Natural killer cell (primary cell): ENCODE measurements at regions not wholly inside any gene's neighbourhood (a gene's known extent, or its start where the extent isn't known, plus 50 kb on each side); places are given as distances from the start of the nearest gene placed in this dataset.

Experiments used
- ATAC-seq, 3 donors: fragments of 150-1000 bp in 2 of 3; fragments of 200-7000 bp in 1 of 3; cut with Tn5 transposase; 1 replicate in 1 of 3; 2 replicates in 2 of 3; pipeline ENCODE4 v1.10.0; 2021; ENCODE audit warnings: mild to moderate bottlenecking in 2 of 3, moderate library complexity in 2 of 3
- DNase-seq, 2 donors: peaks; one replicate each; pipeline versions ENCODE4 v3.0.0 to v3.0.0-alpha.2; 2013 to 2021; ENCODE audit warnings: mixed read lengths in 1 of 2
- H3K27ac ChIP-seq: one replicate; pipeline ENCODE4 v1.5.1; 2013; ENCODE audit warnings: mild to moderate bottlenecking, low read length
- H3K27me3 ChIP-seq: one replicate; pipeline ENCODE4 v1.6.1; 2013; ENCODE audit warnings: low read length; ENCODE audit not compliant: control insufficient read depth, insufficient read depth
- H3K36me3 ChIP-seq: one replicate; pipeline ENCODE4 v1.6.1; 2013; ENCODE audit warnings: low read length; ENCODE audit not compliant: control insufficient read depth, insufficient read depth
- H3K4me1 ChIP-seq: one replicate; pipeline ENCODE4 v1.6.1; 2013; ENCODE audit warnings: low read length; ENCODE audit not compliant: control insufficient read depth, insufficient read depth
- H3K4me3 ChIP-seq: one replicate; pipeline ENCODE4 v1.5.1; 2013; ENCODE audit warnings: low read length
- H3K9me3 ChIP-seq: one replicate; pipeline ENCODE4 v1.6.1; 2013; ENCODE audit warnings: low read length; ENCODE audit not compliant: control insufficient read depth, insufficient read depth
- H3K27ac Mint-ChIP-seq, 2 donors: one replicate each; pipeline ENCODE4 v1.8.0; 2022; ENCODE audit warnings: mild to moderate bottlenecking in 2 of 2, mixed read lengths in 2 of 2, moderate library complexity in 1 of 2
- H3K27me3 Mint-ChIP-seq, 2 donors: one replicate each; pipeline ENCODE4 v1.8.0; 2022; ENCODE audit warnings: low read depth in 2 of 2, mixed read lengths in 2 of 2
- H3K36me3 Mint-ChIP-seq: one replicate; pipeline ENCODE4 v1.8.0; 2022; ENCODE audit warnings: mixed read lengths
- H3K4me1 Mint-ChIP-seq, 2 donors: one replicate each; pipeline ENCODE4 v1.8.0; 2022; ENCODE audit warnings: mixed read lengths in 2 of 2
- H3K4me3 Mint-ChIP-seq: one replicate; pipeline ENCODE4 v1.8.0; 2022; ENCODE audit warnings: mild to moderate bottlenecking, moderate library complexity, mixed read lengths
- H3K9me3 Mint-ChIP-seq, 2 donors: one replicate each; pipeline ENCODE4 v1.8.0; 2022; ENCODE audit warnings: mixed read lengths in 2 of 2
- WGBS: methylation state at CpG from one replicate; pipeline ENCODE4 v1.1.7; 2013; ENCODE audit warnings: missing lambda C conversion rate; ENCODE audit not compliant: insufficient coverage; 5-methylcytosine and 5-hydroxymethylcytosine counted together
- intact Hi-C: fragments of 100-400 bp; cut with micrococcal nuclease; formaldehyde crosslinking; loops from one replicate; pipeline ENCODE4 v1.14.2; 2022
- TF ChIP-seq, protein P1 (sequence below): fragments of 200-600 bp; IDR thresholded peaks from one replicate; pipeline ENCODE4 v1.8.0; 2022; ENCODE audit warnings: antibody characterized with exemption

DNA sequence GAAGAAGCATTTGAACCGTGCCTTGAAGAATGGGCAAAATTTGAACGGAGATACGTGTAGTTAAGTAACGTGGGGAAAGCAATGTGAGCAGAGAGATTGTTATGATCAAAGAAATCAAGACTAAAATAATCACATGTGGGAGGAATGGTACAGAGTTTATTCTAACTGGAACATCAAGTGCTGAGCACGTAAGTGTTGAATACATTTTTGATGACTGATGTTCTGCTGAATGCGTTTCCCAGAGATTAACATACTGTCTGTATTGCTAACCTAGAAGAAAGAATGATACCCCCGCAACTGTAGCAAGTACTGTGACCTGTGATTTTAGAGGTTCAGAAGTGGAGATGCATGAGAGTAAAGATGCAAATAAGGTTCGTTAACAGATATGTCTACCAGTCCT lies 146.9 kb upstream of the EPHA7 start:
- H3K9me3 Mint-ChIP-seq: peaks cover 10 to 15% of the 10 kb centered on the region in 2 donors
- no peaks in the 10 kb centered on the region for H3K36me3 ChIP-seq
- DNase-seq (no peak), ATAC-seq (no peak)
- TF ChIP-seq, protein P1, sequence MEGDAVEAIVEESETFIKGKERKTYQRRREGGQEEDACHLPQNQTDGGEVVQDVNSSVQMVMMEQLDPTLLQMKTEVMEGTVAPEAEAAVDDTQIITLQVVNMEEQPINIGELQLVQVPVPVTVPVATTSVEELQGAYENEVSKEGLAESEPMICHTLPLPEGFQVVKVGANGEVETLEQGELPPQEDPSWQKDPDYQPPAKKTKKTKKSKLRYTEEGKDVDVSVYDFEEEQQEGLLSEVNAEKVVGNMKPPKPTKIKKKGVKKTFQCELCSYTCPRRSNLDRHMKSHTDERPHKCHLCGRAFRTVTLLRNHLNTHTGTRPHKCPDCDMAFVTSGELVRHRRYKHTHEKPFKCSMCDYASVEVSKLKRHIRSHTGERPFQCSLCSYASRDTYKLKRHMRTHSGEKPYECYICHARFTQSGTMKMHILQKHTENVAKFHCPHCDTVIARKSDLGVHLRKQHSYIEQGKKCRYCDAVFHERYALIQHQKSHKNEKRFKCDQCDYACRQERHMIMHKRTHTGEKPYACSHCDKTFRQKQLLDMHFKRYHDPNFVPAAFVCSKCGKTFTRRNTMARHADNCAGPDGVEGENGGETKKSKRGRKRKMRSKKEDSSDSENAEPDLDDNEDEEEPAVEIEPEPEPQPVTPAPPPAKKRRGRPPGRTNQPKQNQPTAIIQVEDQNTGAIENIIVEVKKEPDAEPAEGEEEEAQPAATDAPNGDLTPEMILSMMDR: no peak
- no peak overlapping the region for H3K4me3 Mint-ChIP-seq
- no peaks in the 10 kb centered on the region for H3K36me3 Mint-ChIP-seq
- H3K4me3 ChIP-seq: no peak overlapping the region
- no peaks in the 10 kb centered on the region for H3K9me3 ChIP-seq
- no peaks in the 10 kb centered on the region for H3K4me1 ChIP-seq
- no peaks in the 10 kb centered on the region for H3K27me3 Mint-ChIP-seq
- H3K27ac Mint-ChIP-seq: no peak overlapping the region
- intact Hi-C loops: no loop called here
- no peak overlapping the region for H3K27ac ChIP-seq
- 91% methylated on average over 7 of the region's 8 CpGs for WGBS
- H3K4me1 Mint-ChIP-seq: no peaks in the 10 kb centered on the region
- no peaks in the 10 kb centered on the region for H3K27me3 ChIP-seq

DNA sequence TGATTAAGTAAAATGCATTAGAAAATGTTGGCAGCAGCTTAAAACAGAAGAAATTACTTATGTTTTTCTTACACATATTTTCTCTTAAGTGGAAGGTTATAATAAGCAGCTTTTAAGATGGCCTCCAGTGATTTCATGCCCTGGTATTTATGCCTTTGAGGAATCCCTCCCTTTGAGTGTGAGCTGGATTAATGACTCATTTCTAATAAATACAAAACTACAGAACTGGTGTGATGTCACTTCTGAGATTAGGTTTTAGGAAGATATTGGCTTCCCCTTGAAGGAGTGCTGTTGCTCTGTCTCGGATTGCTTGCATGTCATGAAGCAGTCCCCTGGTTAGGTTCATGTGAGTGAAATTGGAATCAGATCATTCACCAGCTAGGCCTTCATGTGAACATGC lies 143.2 kb upstream of the EPHA7 start:
- TF ChIP-seq, protein P1: no peak

DNA sequence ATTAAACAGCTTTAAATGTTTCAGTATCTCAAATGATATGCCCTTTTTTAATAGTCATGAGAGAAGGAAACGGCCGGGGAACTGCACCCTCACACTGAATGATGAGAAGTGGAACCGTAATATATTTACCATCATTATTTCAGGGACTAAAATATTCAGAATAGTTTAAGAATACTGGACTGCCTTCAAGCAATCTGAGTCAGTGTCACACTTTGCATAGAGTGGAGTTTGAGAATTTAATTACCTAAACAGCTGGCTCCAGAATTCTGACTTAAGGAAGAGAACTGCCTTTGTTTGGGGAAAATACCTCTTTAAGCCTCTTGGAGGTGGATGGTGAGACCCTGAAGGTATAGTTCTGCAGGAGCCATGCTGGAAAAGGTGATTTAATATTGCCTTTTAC lies 135.9 kb upstream of the EPHA7 start:
- Histone ChIP-seq H3K27ac (no peak overlapping the region), H3K4me3 (no peak overlapping the region), H3K36me3 (no peaks in the 10 kb centered on the region), H3K27me3 (no peaks in the 10 kb centered on the region), H3K9me3 (no peaks in the 10 kb centered on the region), H3K4me1 (no peaks in the 10 kb centered on the region)
- DNase-seq: no peak
- H3K36me3 Mint-ChIP-seq: no peaks in the 10 kb centered on the region
- no peaks in the 10 kb centered on the region for H3K27me3 Mint-ChIP-seq
- no peak overlapping the region for H3K27ac Mint-ChIP-seq
- ATAC-seq: no peak
- H3K9me3 Mint-ChIP-seq: peaks cover 6 to 17% of the 10 kb centered on the region in 2 donors
- WGBS: 86% methylated on average over 3 of the region's 3 CpGs
- no peak overlapping the region for H3K4me3 Mint-ChIP-seq
- TF ChIP-seq, protein P1: no peak
- intact Hi-C loops: no loop called here
- no peaks in the 10 kb centered on the region for H3K4me1 Mint-ChIP-seq

More for the DNA sequence above, 143.2 kb upstream of the EPHA7 start:
- Mint-ChIP-seq H3K4me3 (no peak overlapping the region), H3K27me3 (no peaks in the 10 kb centered on the region), H3K4me1 (no peaks in the 10 kb centered on the region), H3K36me3 (no peaks in the 10 kb centered on the region), H3K27ac (no peak overlapping the region), H3K9me3 (peaks cover 10 to 15% of the 10 kb centered on the region in 2 donors)
- DNase-seq (no peak), ATAC-seq (no peak)
- intact Hi-C loops: no loop called here
- H3K27ac ChIP-seq: no peak overlapping the region
- 63% methylated on average over 1 of the region's 1 CpG for WGBS
- no peaks in the 10 kb centered on the region for H3K4me1 ChIP-seq
- H3K27me3 ChIP-seq: no peaks in the 10 kb centered on the region
- H3K4me3 ChIP-seq: no peak overlapping the region
- H3K36me3 ChIP-seq: no peaks in the 10 kb centered on the region
- H3K9me3 ChIP-seq: no peaks in the 10 kb centered on the region

DNA sequence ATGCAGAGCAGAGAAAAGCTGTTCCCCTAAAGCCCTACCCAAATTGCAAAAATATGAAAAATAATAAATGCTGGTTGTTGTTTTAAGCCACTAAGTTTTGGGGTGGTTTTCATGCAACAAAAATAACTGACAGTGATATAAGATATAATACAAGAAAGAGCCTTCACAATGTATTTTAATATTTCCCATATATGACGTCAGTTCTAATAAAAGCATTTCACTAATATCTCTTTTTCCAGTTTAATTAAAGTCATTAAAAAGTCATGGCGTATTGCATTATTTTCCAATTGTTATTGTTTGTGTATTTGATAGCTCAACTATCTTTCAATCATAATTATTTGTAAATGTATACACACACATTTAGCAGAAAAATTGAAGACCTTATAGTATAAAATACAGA lies 134.7 kb upstream of the EPHA7 start:
- no peaks in the 10 kb centered on the region for H3K36me3 Mint-ChIP-seq
- Histone ChIP-seq H3K4me1 (no peaks in the 10 kb centered on the region), H3K27ac (no peak overlapping the region), H3K9me3 (no peaks in the 10 kb centered on the region), H3K4me3 (no peak overlapping the region), H3K27me3 (no peaks in the 10 kb centered on the region), H3K36me3 (no peaks in the 10 kb centered on the region)
- intact Hi-C loops: no loop called here
- H3K27me3 Mint-ChIP-seq: no peaks in the 10 kb centered on the region
- H3K4me3 Mint-ChIP-seq: no peak overlapping the region
- no peak overlapping the region for H3K27ac Mint-ChIP-seq
- ATAC-seq (no peak), DNase-seq (no peak)
- TF ChIP-seq, protein P1: no peak
- H3K4me1 Mint-ChIP-seq: no peaks in the 10 kb centered on the region
- no CpG with 5 or more reads among the region's 2 CpGs for WGBS
- H3K9me3 Mint-ChIP-seq: peaks cover 5 to 14% of the 10 kb centered on the region in 2 donors
